ENCODE measurements at regions not wholly inside any gene's neighbourhood (a gene's known extent, or its start where the extent isn't known, plus 50 kb on each side); places are given as distances from the start of the nearest gene placed in this dataset.

DNA sequence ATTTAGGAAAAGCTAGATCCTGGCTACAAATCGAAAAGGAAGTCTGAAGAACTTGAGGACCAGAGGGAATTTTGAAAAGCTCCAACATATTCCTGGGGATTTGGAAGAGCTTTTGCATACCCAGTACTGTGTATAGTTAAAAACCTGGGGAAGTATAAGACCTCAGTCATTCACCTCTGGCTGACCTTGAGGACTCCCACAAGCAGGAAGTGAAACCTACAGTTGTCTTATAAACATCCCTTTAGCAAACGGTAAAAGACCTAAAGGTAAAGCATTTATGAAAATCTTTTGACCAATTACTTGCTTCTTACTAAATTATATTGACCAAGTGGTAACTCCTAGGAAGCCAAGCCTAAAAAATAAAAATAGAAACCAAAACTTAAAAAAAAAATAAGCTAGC, 175.0 kb downstream of the HAO1 start:
- Histone ChIP-seq H4K20me1 (ENCODE audit: insufficient read depth, low read length) (no peaks in the 10 kb centered on the region), H3K27me3 (ENCODE audit: control insufficient read depth, insufficient read depth, low read length) (no peaks in the 10 kb centered on the region), H2BK20ac (ENCODE audit: low read depth, low read length) (no peak overlapping the region), H3K4ac (ENCODE audit: low read depth, low read length) (no peak overlapping the region), H2BK5ac (ENCODE audit: low read depth, low read length, poor library complexity, severe bottlenecking) (no peak overlapping the region), H3K27ac (ENCODE audit: insufficient read depth, low read length) (no peak overlapping the region), H3K14ac (replicated peaks; ENCODE audit: low read depth, low read length) (no peak overlapping the region), H3K56ac (ENCODE audit: extremely low read depth, insufficient read depth, low read length) (no peak overlapping the region), H3K18ac (ENCODE audit: low read depth, low read length) (no peak overlapping the region), H3K4me2 (ENCODE audit: low read depth, low read length) (no peak overlapping the region), H3K36me3 (ENCODE audit: control insufficient read depth, insufficient read depth, low read length) (no peaks in the 10 kb centered on the region), H3K4me3 (ENCODE audit: insufficient read depth, low read depth, low read length) (no peak overlapping the region), H3K9ac (ENCODE audit: low read depth, low read length) (no peak overlapping the region), H3K79me1 (ENCODE audit: low read depth in 1 of 2, low read length in 2 of 2) (no peaks in the 10 kb centered on the region), H3K9me3 (ENCODE audit: control insufficient read depth, insufficient read depth, low read length) (no peaks in the 10 kb centered on the region), H3K23ac (ENCODE audit: low read depth, low read length) (no peak overlapping the region), H4K5ac (ENCODE audit: low read depth, low read length) (no peak overlapping the region), H3K4me1 (ENCODE audit: control insufficient read depth, insufficient read depth, low read length) (no peaks in the 10 kb centered on the region), H4K8ac (ENCODE audit: low read depth in 2 of 2, low read length in 2 of 2) (no peak overlapping the region), H3K9me1 (ENCODE audit: insufficient read depth, low read length) (no peaks in the 10 kb centered on the region), H2AK5ac (ENCODE audit: low read depth, low read length) (no peak overlapping the region), H4K91ac (ENCODE audit: insufficient read depth, low read depth, low read length) (no peak overlapping the region), H2AFZ (replicated peaks; ENCODE audit: low read length, poor library complexity) (no peak overlapping the region), H2BK15ac (ENCODE audit: low read depth, low read length) (no peak overlapping the region), H2BK120ac (ENCODE audit: low read depth, low read length) (no peak overlapping the region), H2AK9ac (replicated peaks; ENCODE audit: low read depth, low read length, poor library complexity) (no peak overlapping the region)
- WGBS, 2 experiments (ENCODE audit: extremely low coverage in 2 of 2, insufficient read length in 1 of 2) = no CpG with 5 or more reads among the region's 2 CpGs
- BruUV-seq (replicated peaks) = no TSS peak
- intact Hi-C loops (cut with micrococcal nuclease) = no loop called here
- no peak for TF ChIP-seq NFE2L2 (IDR thresholded peaks at IDR 0.05; ENCODE audit: low read depth, low read length)
- TF ChIP-seq CHD1 (IDR thresholded peaks at IDR 0.05; ENCODE audit: low read depth, low read length) = no peak
- TF ChIP-seq SMC3 (IDR thresholded peaks at IDR 0.05; ENCODE audit: low read depth, low read length) = no peak
- no peak for TF ChIP-seq FOS (IDR thresholded peaks at IDR 0.05; ENCODE audit: low read depth, low read length)
- TF ChIP-seq RFX5 (IDR thresholded peaks at IDR 0.05; ENCODE audit: low read depth, low read length) = no peak
- no peak for TF ChIP-seq CTCF (conservative IDR thresholded peaks at IDR 0.05; ENCODE audit: low read depth, low read length)
- TF ChIP-seq USF2 (IDR thresholded peaks at IDR 0.05; ENCODE audit: low read depth, low read length) = no peak
- no peak for TF ChIP-seq RAD21 (IDR thresholded peaks at IDR 0.05; ENCODE audit: low read length)
- no peak for TF ChIP-seq MXI1 (IDR thresholded peaks at IDR 0.05; ENCODE audit: borderline replicate concordance, low read depth, low read length)
- no peak for TF ChIP-seq POLR2A (IDR thresholded peaks at IDR 0.05; ENCODE audit: low read depth, low read length)
- no peak for TF ChIP-seq BHLHE40 (IDR thresholded peaks at IDR 0.05; ENCODE audit: low read depth, low read length)
- TF ChIP-seq MAFK (IDR thresholded peaks at IDR 0.05; ENCODE audit: low read depth, low read length) = no peak
- TF ChIP-seq RCOR1 (IDR thresholded peaks at IDR 0.05; ENCODE audit: insufficient replicate concordance, low read length) = no peak
- ChIA-PET POLR2A (ENCODE audit: unreplicated experiment) (no interaction called here), CTCF (no interaction called here)
- DNase-seq (no peak), ATAC-seq (ENCODE audit: low read depth) (no peak)
- in situ Hi-C loops (cut with MboI; ENCODE audit: low sequenced_read_pairs) = no loop called here
- dilution Hi-C loops (cut with HindIII; ENCODE audit: low sequenced_read_pairs, unreplicated experiment) = no loop called here
